Heart left ventricle (tissue), 16 donors: ENCODE measurements at regions not wholly inside any gene's neighbourhood (a gene's known extent, or its start where the extent isn't known, plus 50 kb on each side); places are given as distances from the start of the nearest gene placed in this dataset.

Experiments
- ATAC-seq, 4 donors: fragments of 200-7000 bp; cut with Tn5 transposase; one replicate each; pipeline ENCODE4 v1.9.1; 2020 to 2022; ENCODE audit warnings: moderate library complexity in 4 of 4, mild to moderate bottlenecking in 3 of 4, moderate number of reproducible peaks in 1 of 4
- DNase-seq, 5 donors: peaks; one replicate each; pipeline ENCODE4 v3.0.0-alpha.2; 2020
- H3K27ac ChIP-seq, 12 donors: fragments of 200-600 bp; sonication (generic) in 4 of 12; one replicate each; pipeline versions ENCODE4 v1.5.0 to v1.8.0; 2016 to 2022; ENCODE audit warnings: mild to moderate bottlenecking in 2 of 12
- H3K27me3 ChIP-seq, 9 donors: fragments of 200-600 bp; sonication (generic) in 2 of 9; one replicate each; pipeline versions ENCODE4 v1.5.1 to v1.8.0; 2016 to 2022; ENCODE audit warnings: mild to moderate bottlenecking in 3 of 9
- H3K36me3 ChIP-seq, 9 donors: fragments of 200-600 bp; sonication (generic) in 2 of 9; one replicate each; pipeline versions ENCODE4 v1.5.0 to v1.8.0; 2018 to 2022; ENCODE audit warnings: mild to moderate bottlenecking in 2 of 9
- H3K4me1 ChIP-seq, 12 donors: fragments of 200-600 bp; sonication (generic) in 4 of 12; one replicate each; pipeline versions ENCODE4 v1.5.0 to v1.8.0; 2016 to 2022; ENCODE audit warnings: mild to moderate bottlenecking in 3 of 12
- H3K4me3 ChIP-seq, 12 donors: fragments of 200-600 bp; sonication (generic) in 4 of 12; one replicate each; pipeline versions ENCODE4 v1.5.0 to v1.8.0; 2017 to 2022; ENCODE audit warnings: mild to moderate bottlenecking in 9 of 12, moderate library complexity in 4 of 12
- H3K9me3 ChIP-seq, 12 donors: fragments of 200-600 bp; sonication (generic) in 4 of 12; one replicate each; pipeline versions ENCODE4 v1.5.0 to v1.8.0; 2016 to 2022; ENCODE audit warnings: mild to moderate bottlenecking in 1 of 12
- CTCF ChIP-seq, 12 donors: fragments of 200-600 bp; sonication (generic) in 4 of 12; IDR thresholded peaks; one replicate each; pipeline versions ENCODE4 v1.5.0 to v1.8.0; 2018 to 2022; ENCODE audit warnings: antibody characterized with exemption in 12 of 12, mild to moderate bottlenecking in 5 of 12
- POLR2A ChIP-seq, 2 donors: fragments of 450-650 bp; IDR thresholded peaks; one replicate each; pipeline ENCODE4 v1.6.1; 2017; ENCODE audit warnings: antibody characterized with exemption in 2 of 2, mild to moderate bottlenecking in 2 of 2, moderate library complexity in 2 of 2
- WGBS, 4 donors: extraction: QIAGEN DNeasy Blood & Tissue Kit in 2 of 4; methylation state at CpG; one replicate each; pipeline versions ENCODE4 v1.1.5 to v1.1.7; 2013 to 2018; 5-methylcytosine and 5-hydroxymethylcytosine counted together
- intact Hi-C, 10 donors: fragments of 100-400 bp; cut with DNase I; formaldehyde crosslinking; loops; one replicate each; pipeline versions ENCODE4 v1.11.1 to v1.14.2; 2022
- donor health status: ischemic (EF 13 %, LVEDD 7.1; RV severe dilation, severe dysfunction).
- donor health status: healthy with polysubstance abuse.
- donor health status: DM: no; HTN: yes; CAD: no.
- donor health status: DM: no; HTN: no; CAD: no.
- donor health status: ischemic (EF 25% LVEDD 6.9; RV normal size, moderate dysfunction).
- donor health status: ischemic (EF 25% LVEDD 5.7; RV mildly dilated, moderate dysfunction).
- donor health status: healthy.
- donor health status: DM: yes; HTN: yes; CAD: no.
- donor health status: ischemic (EF 35%, LVEDD 5.7; RV mildly dilated, moderate dysfunction).
- donor health status: nonischemic (EF 11% LVEDD 7.7; RV severe dilation, severe dysfunction).
- donor health status: DM: yes; HTN: yes; CAD: no.
- donor health status: PGD.
- donor health status: ischemic (EF 29% LVEDD 5.4; RV normal size, mild dysfunction).
- donor health status: nonischemic (EF 23%, LVEDD 6.1; RV moderate dilation, normal function).

GRCh38 chr9:90175257-90175656 lies 467.4 kb downstream of the DIRAS2 start:
- 92 to 96% (median 94%) methylated on average over 3 of the region's 3 CpGs for WGBS, 4 donors
- Histone ChIP-seq H3K9me3 (peaks cover 0 to 8% (median 0%) of the 10 kb centered on the region in 12 donors), H3K27ac (no peak overlapping the region), H3K4me1 (peaks cover 0 to 4% (median 0%) of the 10 kb centered on the region in 12 donors), H3K27me3 (no peaks in the 10 kb centered on the region), H3K4me3 (no peak overlapping the region), H3K36me3 (no peaks in the 10 kb centered on the region)
- intact Hi-C loops = no loop called here
- no peak for DNase-seq
- ATAC-seq = no peak
- no peak for TF ChIP-seq POLR2A (IDR thresholded peaks at IDR 0.05)
- no peak for TF ChIP-seq CTCF (IDR thresholded peaks at IDR 0.05)

- no peak overlapping the region for H3K4me3 ChIP-seq
- ATAC-seq (no peak), DNase-seq (no peak)
- H3K4me1 ChIP-seq = peaks cover 0 to 4% (median 0%) of the 10 kb centered on the region in 12 donors
- no peaks in the 10 kb centered on the region for H3K36me3 ChIP-seq
- intact Hi-C loops = no loop called here
- H3K27me3 ChIP-seq = no peaks in the 10 kb centered on the region
- H3K27ac ChIP-seq = no peak overlapping the region
- H3K9me3 ChIP-seq = peaks cover 0 to 9% (median 0%) of the 10 kb centered on the region in 12 donors
- TF ChIP-seq CTCF (IDR thresholded peaks at IDR 0.05) (no peak), POLR2A (IDR thresholded peaks at IDR 0.05) (no peak)
- WGBS, 4 donors = 93 to 99% (median 96%) methylated on average over 4 of the region's 4 CpGs
Measured at GRCh38 chr9:90175865-90176264, 466.8 kb downstream of the DIRAS2 start.

- Histone ChIP-seq H3K9me3 (peaks cover 0 to 6% (median 0%) of the 10 kb centered on the region in 12 donors), H3K4me3 (no peak overlapping the region), H3K27me3 (no peaks in the 10 kb centered on the region), H3K36me3 (no peaks in the 10 kb centered on the region), H3K27ac (no peak overlapping the region), H3K4me1 (peaks cover 0 to 4% (median 0%) of the 10 kb centered on the region in 12 donors)
- ATAC-seq (no peak), DNase-seq (no peak)
- WGBS, 4 donors = 73 to 89% (median 78%) methylated on average over 2 of the region's 2 CpGs
- intact Hi-C loops = no loop called here
- TF ChIP-seq POLR2A (IDR thresholded peaks at IDR 0.05) = no peak
- TF ChIP-seq CTCF (IDR thresholded peaks at IDR 0.05) = no peak
Measured at GRCh38 chr9:90176901-90177300, 465.7 kb downstream of the DIRAS2 start.

- Histone ChIP-seq H3K27ac (no peak overlapping the region), H3K36me3 (no peaks in the 10 kb centered on the region), H3K9me3 (peaks cover 0 to 6% (median 0%) of the 10 kb centered on the region in 12 donors), H3K27me3 (no peaks in the 10 kb centered on the region), H3K4me1 (no peaks in the 10 kb centered on the region), H3K4me3 (no peak overlapping the region)
- DNase-seq = no peak
- intact Hi-C loops = no loop called here
- ATAC-seq = no peak
- 70 to 87% (median 83%) methylated on average over 1 of the region's 1 CpG for WGBS, 4 donors
- TF ChIP-seq POLR2A (IDR thresholded peaks at IDR 0.05) (no peak), CTCF (IDR thresholded peaks at IDR 0.05) (no peak)
Measured at GRCh38 chr9:90180381-90180780, 462.2 kb downstream of the DIRAS2 start.
